ENCODE measurements at regions not wholly inside any gene's neighbourhood (a gene's known extent, or its start where the extent isn't known, plus 50 kb on each side); places are given as distances from the start of the nearest gene placed in this dataset.

DNA sequence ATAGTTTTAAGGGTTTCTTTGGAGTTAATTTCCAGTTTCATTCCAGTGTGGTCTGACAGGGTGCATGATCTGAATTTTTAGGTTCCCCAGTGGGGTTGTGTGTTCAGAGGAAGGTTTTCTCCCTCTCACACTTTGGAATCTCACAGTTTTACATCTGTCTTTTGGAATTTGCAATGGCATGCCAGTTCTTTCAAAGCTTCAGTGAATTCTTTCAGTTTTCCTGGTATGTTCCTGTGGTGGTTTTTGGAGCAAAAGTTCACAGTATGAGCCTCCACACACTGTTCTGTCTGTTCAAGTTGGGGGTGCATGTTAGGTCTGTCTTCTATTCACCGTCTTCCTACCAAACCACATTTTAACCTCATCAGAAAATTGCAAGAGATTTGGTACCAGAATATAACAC is 624.2 kb downstream of the KCTD16 start:
- intact Hi-C loops (cut with micrococcal nuclease; ENCODE audit: unreplicated experiment) = no loop called here
- H4K20me1 ChIP-seq (ENCODE audit: insufficient read depth, low read length) = no peaks in the 10 kb centered on the region
- H3K4me3 ChIP-seq (replicated peaks in 1 of 3; ENCODE audit: insufficient read depth in 1 of 3, low read depth in 2 of 3, low read length in 3 of 3) = no peak overlapping the region
- CTCF ChIA-PET (ENCODE audit: low intra/inter-chr PET ratio, low total read pairs) = no interaction called here
- BruUV-seq (replicated peaks) = no TSS peak
- DNase-seq (ENCODE audit: low spot score) = no peak
- H3K79me2 ChIP-seq (ENCODE audit: insufficient read depth, low read length) = no peaks in the 10 kb centered on the region
- in situ Hi-C loops (cut with HindIII; ENCODE audit: extremely low pct_ligation_motif_present, low pct_unique_long_range_greater_than_20kb) = no loop called here
- no peaks in the 10 kb centered on the region for H3K27me3 ChIP-seq (ENCODE audit: control insufficient read depth in 1 of 2, insufficient read depth in 2 of 2, low read length in 2 of 2)
- H3K27ac ChIP-seq (ENCODE audit: extremely low read length, insufficient read depth, low read length) = no peak overlapping the region
- no peak for FAIRE-seq
- no peaks in the 10 kb centered on the region for H3K4me1 ChIP-seq (ENCODE audit: insufficient read depth, low read length)
- no peaks in the 10 kb centered on the region for H3K36me3 ChIP-seq (replicated peaks in 1 of 2; ENCODE audit: control insufficient read depth in 1 of 2, insufficient read depth in 2 of 2, low read length in 2 of 2)
- H3K4me2 ChIP-seq (ENCODE audit: low read depth, low read length) = no peak overlapping the region
- no peak for ATAC-seq
- POLR2A ChIA-PET = no interaction called here
- no peak overlapping the region for H2AFZ ChIP-seq (ENCODE audit: low read length)
- H3K9ac ChIP-seq (ENCODE audit: insufficient read depth, low read depth, low read length) = no peak overlapping the region
- H3K9me3 ChIP-seq (ENCODE audit: low read length) = peaks cover 20% of the 10 kb centered on the region; the same call in 1 of the 2 replicates
- 0% methylated on average over 1 of the region's 1 CpG for WGBS (ENCODE audit: low lambda C conversion rate)
- no peak for TF ChIP-seq ZNF260 (CRISPR knock-in tag; IDR thresholded peaks at IDR 0.05; ENCODE audit: borderline replicate concordance, low read depth)
- TF ChIP-seq, protein P1, sequence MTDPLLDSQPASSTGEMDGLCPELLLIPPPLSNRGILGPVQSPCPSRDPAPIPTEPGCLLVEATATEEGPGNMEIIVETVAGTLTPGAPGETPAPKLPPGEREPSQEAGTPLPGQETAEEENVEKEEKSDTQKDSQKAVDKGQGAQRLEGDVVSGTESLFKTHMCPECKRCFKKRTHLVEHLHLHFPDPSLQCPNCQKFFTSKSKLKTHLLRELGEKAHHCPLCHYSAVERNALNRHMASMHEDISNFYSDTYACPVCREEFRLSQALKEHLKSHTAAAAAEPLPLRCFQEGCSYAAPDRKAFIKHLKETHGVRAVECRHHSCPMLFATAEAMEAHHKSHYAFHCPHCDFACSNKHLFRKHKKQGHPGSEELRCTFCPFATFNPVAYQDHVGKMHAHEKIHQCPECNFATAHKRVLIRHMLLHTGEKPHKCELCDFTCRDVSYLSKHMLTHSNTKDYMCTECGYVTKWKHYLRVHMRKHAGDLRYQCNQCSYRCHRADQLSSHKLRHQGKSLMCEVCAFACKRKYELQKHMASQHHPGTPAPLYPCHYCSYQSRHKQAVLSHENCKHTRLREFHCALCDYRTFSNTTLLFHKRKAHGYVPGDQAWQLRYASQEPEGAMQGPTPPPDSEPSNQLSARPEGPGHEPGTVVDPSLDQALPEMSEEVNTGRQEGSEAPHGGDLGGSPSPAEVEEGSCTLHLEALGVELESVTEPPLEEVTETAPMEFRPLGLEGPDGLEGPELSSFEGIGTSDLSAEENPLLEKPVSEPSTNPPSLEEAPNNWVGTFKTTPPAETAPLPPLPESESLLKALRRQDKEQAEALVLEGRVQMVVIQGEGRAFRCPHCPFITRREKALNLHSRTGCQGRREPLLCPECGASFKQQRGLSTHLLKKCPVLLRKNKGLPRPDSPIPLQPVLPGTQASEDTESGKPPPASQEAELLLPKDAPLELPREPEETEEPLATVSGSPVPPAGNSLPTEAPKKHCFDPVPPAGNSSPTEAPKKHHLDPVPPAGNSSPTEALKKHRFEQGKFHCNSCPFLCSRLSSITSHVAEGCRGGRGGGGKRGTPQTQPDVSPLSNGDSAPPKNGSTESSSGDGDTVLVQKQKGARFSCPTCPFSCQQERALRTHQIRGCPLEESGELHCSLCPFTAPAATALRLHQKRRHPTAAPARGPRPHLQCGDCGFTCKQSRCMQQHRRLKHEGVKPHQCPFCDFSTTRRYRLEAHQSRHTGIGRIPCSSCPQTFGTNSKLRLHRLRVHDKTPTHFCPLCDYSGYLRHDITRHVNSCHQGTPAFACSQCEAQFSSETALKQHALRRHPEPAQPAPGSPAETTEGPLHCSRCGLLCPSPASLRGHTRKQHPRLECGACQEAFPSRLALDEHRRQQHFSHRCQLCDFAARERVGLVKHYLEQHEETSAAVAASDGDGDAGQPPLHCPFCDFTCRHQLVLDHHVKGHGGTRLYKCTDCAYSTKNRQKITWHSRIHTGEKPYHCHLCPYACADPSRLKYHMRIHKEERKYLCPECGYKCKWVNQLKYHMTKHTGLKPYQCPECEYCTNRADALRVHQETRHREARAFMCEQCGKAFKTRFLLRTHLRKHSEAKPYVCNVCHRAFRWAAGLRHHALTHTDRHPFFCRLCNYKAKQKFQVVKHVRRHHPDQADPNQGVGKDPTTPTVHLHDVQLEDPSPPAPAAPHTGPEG (CRISPR knock-in tag; IDR thresholded peaks at IDR 0.05) = no peak
- TF ChIP-seq ZNF850 (CRISPR knock-in tag; conservative IDR thresholded peaks at IDR 0.05) = no peak
- TF ChIP-seq ZNF292 (CRISPR knock-in tag; IDR thresholded peaks at IDR 0.05; ENCODE audit: borderline replicate concordance, low read depth) = no peak
- TF ChIP-seq, protein P2, sequence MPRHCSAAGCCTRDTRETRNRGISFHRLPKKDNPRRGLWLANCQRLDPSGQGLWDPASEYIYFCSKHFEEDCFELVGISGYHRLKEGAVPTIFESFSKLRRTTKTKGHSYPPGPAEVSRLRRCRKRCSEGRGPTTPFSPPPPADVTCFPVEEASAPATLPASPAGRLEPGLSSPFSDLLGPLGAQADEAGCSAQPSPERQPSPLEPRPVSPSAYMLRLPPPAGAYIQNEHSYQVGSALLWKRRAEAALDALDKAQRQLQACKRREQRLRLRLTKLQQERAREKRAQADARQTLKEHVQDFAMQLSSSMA (CRISPR knock-in tag; IDR thresholded peaks at IDR 0.05) = no peak
- TF ChIP-seq ZNF10 (CRISPR knock-in tag; IDR thresholded peaks at IDR 0.05; ENCODE audit: borderline replicate concordance, low read depth) = no peak
- TF ChIP-seq RXRB (CRISPR knock-in tag; IDR thresholded peaks at IDR 0.05; ENCODE audit: borderline replicate concordance) = no peak
- TF ChIP-seq, protein P3, sequence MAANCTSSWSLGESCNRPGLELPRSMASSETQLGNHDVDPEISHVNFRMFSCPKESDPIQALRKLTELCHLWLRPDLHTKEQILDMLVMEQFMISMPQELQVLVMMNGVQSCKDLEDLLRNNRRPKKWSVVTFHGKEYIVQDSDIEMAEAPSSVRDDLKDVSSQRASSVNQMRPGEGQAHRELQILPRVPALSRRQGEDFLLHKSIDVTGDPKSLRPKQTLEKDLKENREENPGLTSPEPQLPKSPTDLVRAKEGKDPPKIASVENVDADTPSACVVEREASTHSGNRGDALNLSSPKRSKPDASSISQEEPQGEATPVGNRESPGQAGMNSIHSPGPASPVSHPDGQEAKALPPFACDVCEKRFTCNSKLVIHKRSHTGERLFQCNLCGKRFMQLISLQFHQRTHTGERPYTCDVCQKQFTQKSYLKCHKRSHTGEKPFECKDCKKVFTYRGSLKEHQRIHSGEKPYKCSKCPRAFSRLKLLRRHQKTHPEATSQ (CRISPR knock-in tag; IDR thresholded peaks at IDR 0.05; ENCODE audit: borderline replicate concordance) = no peak
- TF ChIP-seq ATM (IDR thresholded peaks at IDR 0.05; ENCODE audit: borderline replicate concordance) = no peak
- TF ChIP-seq, protein P4, sequence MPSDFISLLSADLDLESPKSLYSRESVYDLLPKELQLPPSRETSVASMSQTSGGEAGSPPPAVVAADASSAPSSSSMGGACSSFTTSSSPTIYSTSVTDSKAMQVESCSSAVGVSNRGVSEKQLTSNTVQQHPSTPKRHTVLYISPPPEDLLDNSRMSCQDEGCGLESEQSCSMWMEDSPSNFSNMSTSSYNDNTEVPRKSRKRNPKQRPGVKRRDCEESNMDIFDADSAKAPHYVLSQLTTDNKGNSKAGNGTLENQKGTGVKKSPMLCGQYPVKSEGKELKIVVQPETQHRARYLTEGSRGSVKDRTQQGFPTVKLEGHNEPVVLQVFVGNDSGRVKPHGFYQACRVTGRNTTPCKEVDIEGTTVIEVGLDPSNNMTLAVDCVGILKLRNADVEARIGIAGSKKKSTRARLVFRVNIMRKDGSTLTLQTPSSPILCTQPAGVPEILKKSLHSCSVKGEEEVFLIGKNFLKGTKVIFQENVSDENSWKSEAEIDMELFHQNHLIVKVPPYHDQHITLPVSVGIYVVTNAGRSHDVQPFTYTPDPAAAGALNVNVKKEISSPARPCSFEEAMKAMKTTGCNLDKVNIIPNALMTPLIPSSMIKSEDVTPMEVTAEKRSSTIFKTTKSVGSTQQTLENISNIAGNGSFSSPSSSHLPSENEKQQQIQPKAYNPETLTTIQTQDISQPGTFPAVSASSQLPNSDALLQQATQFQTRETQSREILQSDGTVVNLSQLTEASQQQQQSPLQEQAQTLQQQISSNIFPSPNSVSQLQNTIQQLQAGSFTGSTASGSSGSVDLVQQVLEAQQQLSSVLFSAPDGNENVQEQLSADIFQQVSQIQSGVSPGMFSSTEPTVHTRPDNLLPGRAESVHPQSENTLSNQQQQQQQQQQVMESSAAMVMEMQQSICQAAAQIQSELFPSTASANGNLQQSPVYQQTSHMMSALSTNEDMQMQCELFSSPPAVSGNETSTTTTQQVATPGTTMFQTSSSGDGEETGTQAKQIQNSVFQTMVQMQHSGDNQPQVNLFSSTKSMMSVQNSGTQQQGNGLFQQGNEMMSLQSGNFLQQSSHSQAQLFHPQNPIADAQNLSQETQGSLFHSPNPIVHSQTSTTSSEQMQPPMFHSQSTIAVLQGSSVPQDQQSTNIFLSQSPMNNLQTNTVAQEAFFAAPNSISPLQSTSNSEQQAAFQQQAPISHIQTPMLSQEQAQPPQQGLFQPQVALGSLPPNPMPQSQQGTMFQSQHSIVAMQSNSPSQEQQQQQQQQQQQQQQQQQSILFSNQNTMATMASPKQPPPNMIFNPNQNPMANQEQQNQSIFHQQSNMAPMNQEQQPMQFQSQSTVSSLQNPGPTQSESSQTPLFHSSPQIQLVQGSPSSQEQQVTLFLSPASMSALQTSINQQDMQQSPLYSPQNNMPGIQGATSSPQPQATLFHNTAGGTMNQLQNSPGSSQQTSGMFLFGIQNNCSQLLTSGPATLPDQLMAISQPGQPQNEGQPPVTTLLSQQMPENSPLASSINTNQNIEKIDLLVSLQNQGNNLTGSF (CRISPR knock-in tag; IDR thresholded peaks at IDR 0.05) = no peak
- no peak for TF ChIP-seq ZSCAN29 (CRISPR knock-in tag; conservative IDR thresholded peaks at IDR 0.05)
- TF ChIP-seq PPARG (CRISPR knock-in tag; conservative IDR thresholded peaks at IDR 0.05) = no peak

Data from HepG2 (cell line).